DND-41 (cell line): ENCODE measurements at regions not wholly inside any gene's neighbourhood (a gene's known extent, or its start where the extent isn't known, plus 50 kb on each side); places are given as distances from the start of the nearest gene placed in this dataset.

Experiments
- ATAC-seq: fragments of 200-7000 bp; cut with Tn5 transposase; 3 replicates; pipeline ENCODE4 v1.9.1; 2021; ENCODE audit warnings: low read depth; ENCODE audit not compliant: insufficient read depth
- DNase-seq: peaks from one replicate; pipeline ENCODE4 v3.0.0-alpha.2; 2020
- H2AFZ ChIP-seq: 2 replicates; pipeline ENCODE4 v1.6.0; 2012; ENCODE audit warnings: low read depth, low read length
- H3K27ac ChIP-seq: 2 replicates; pipeline ENCODE4 v1.5.1; 2012; ENCODE audit warnings: low read length, inconsistent platforms
- H3K27me3 ChIP-seq: fragments of 200-600 bp; sonication (generic); 2 replicates; pipeline ENCODE4 v1.6.0; 2012; ENCODE audit warnings: low read length, mild to moderate bottlenecking, inconsistent platforms; ENCODE audit not compliant: insufficient read depth, poor library complexity
- H3K36me3 ChIP-seq: 2 replicates; pipeline ENCODE4 v1.5.1; 2012; ENCODE audit warnings: low read length, inconsistent platforms; ENCODE audit not compliant: insufficient read depth
- H3K4me1 ChIP-seq: 2 replicates; pipeline ENCODE4 v1.5.1; 2012; ENCODE audit warnings: mild to moderate bottlenecking, low read length; ENCODE audit not compliant: insufficient read depth
- H3K4me2 ChIP-seq: 2 replicates; pipeline ENCODE4 v1.6.0; 2012; ENCODE audit warnings: mild to moderate bottlenecking, moderate library complexity, low read length, inconsistent platforms; ENCODE audit not compliant: insufficient read depth
- H3K4me3 ChIP-seq, 2 experiments: fragments of 200-600 bp in 1 of 2; shearing (Covaris generic) in 1 of 2; 2 replicates each; pipeline ENCODE4 v1.5.1; 2012 to 2016; ENCODE audit warnings: inconsistent platforms in 2 of 2, low read length in 2 of 2, mild to moderate bottlenecking in 2 of 2, low read depth in 1 of 2, moderate library complexity in 1 of 2
- H3K79me2 ChIP-seq: 2 replicates; pipeline ENCODE4 v1.6.0; 2012; ENCODE audit warnings: low read length, inconsistent platforms; ENCODE audit not compliant: insufficient read depth
- H3K9ac ChIP-seq: 2 replicates; pipeline ENCODE4 v1.6.0; 2012; ENCODE audit warnings: low read depth, mild to moderate bottlenecking, inconsistent platforms, low read length, moderate library complexity
- H3K9me3 ChIP-seq: 2 replicates; pipeline ENCODE4 v1.5.1; 2012; ENCODE audit warnings: low read length, moderate library complexity, mild to moderate bottlenecking, inconsistent platforms; ENCODE audit not compliant: insufficient read depth, severe bottlenecking
- H4K20me1 ChIP-seq: 2 replicates; pipeline ENCODE4 v1.6.0; 2012; ENCODE audit warnings: low read length; ENCODE audit not compliant: insufficient read depth
- CTCF ChIP-seq: IDR thresholded peaks from 2 replicates; pipeline ENCODE4 v1.5.1; 2012; ENCODE audit warnings: borderline replicate concordance, low read length, moderate library complexity, mild to moderate bottlenecking; ENCODE audit not compliant: poor library complexity, severe bottlenecking; ENCODE audit errors: extremely low read depth
- EZH2 ChIP-seq: IDR thresholded peaks from 3 replicates; pipeline ENCODE4 v1.6.1; 2012; ENCODE audit warnings: borderline replicate concordance, low read depth, mild to moderate bottlenecking, moderate library complexity, low read length, inconsistent platforms; ENCODE audit not compliant: severe bottlenecking

GRCh38 chr3:30236011-30236410 lies 370.4 kb upstream of the TGFBR2 start:
- Histone ChIP-seq H3K4me3 (no peak overlapping the region), H2AFZ (no peak overlapping the region), H3K9me3 (no peaks in the 10 kb centered on the region), H3K36me3 (no peaks in the 10 kb centered on the region), H3K4me2 (no peak overlapping the region), H3K9ac (no peak overlapping the region), H3K79me2 (no peaks in the 10 kb centered on the region), H3K27me3 (no peaks in the 10 kb centered on the region), H4K20me1 (no peaks in the 10 kb centered on the region), H3K4me1 (peaks cover 25% of the 10 kb centered on the region), H3K27ac (no peak overlapping the region)
- TF ChIP-seq EZH2 (no peak), CTCF (no peak)
- ATAC-seq (no peak), DNase-seq (no peak)

- no peak for DNase-seq
- Histone ChIP-seq H3K9ac (no peak overlapping the region), H3K79me2 (no peaks in the 10 kb centered on the region), H3K4me3 (no peak overlapping the region), H3K9me3 (no peaks in the 10 kb centered on the region), H3K27me3 (no peaks in the 10 kb centered on the region), H3K36me3 (no peaks in the 10 kb centered on the region), H3K4me1 (no peaks in the 10 kb centered on the region), H3K27ac (no peak overlapping the region), H2AFZ (no peak overlapping the region), H3K4me2 (no peak overlapping the region), H4K20me1 (no peaks in the 10 kb centered on the region)
- no peak for TF ChIP-seq EZH2
- TF ChIP-seq CTCF, result no peak
- ATAC-seq, result no peak
Observed at GRCh38 chr3:30241721-30242120, 364.7 kb upstream of the TGFBR2 start.

- no peaks in the 10 kb centered on the region for H3K9me3 ChIP-seq
- no peaks in the 10 kb centered on the region for H3K79me2 ChIP-seq
- no peaks in the 10 kb centered on the region for H3K27me3 ChIP-seq
- no peak overlapping the region for H3K27ac ChIP-seq
- no peak overlapping the region for H3K4me3 ChIP-seq
- no peaks in the 10 kb centered on the region for H4K20me1 ChIP-seq
- no peak overlapping the region for H3K9ac ChIP-seq
- no peak overlapping the region for H3K4me2 ChIP-seq
- no peaks in the 10 kb centered on the region for H3K36me3 ChIP-seq
- H2AFZ ChIP-seq, result no peak overlapping the region
- ATAC-seq (no peak), DNase-seq (no peak)
- peaks cover 12% of the 10 kb centered on the region for H3K4me1 ChIP-seq
- no peak for TF ChIP-seq CTCF
Observed at GRCh38 chr3:30245858-30246622, 360.4 kb upstream of the TGFBR2 start.

GRCh38 chr3:30248423-30248822 lies 358.0 kb upstream of the TGFBR2 start:
- H3K36me3 ChIP-seq, result no peaks in the 10 kb centered on the region
- no peak for DNase-seq
- H3K79me2 ChIP-seq, result no peaks in the 10 kb centered on the region
- peaks cover 16% of the 10 kb centered on the region for H3K4me1 ChIP-seq
- no peak overlapping the region for H3K27ac ChIP-seq
- no peak overlapping the region for H3K4me3 ChIP-seq
- no peaks in the 10 kb centered on the region for H3K27me3 ChIP-seq
- TF ChIP-seq EZH2 (no peak), CTCF (no peak)
- ATAC-seq, result peak; percentile 44; the same call in 2 of the 3 replicates
- H3K9me3 ChIP-seq, result no peaks in the 10 kb centered on the region
- H3K4me2 ChIP-seq, result no peak overlapping the region
- no peak overlapping the region for H3K9ac ChIP-seq
- H4K20me1 ChIP-seq, result no peaks in the 10 kb centered on the region
- no peak overlapping the region; the same call in 1 of the 2 replicates for H2AFZ ChIP-seq
